GM19240 (cell line): ENCODE measurements at regions not wholly inside any gene's neighbourhood (a gene's known extent, or its start where the extent isn't known, plus 50 kb on each side); places are given as distances from the start of the nearest gene placed in this dataset.
"Not testable (repeated sequence)": the region's sequence is repeated elsewhere in the genome, so short reads cannot be mapped to it uniquely, and the experiment has no call there.

Experiments used
- DNase-seq: peaks from one replicate; pipeline ENCODE4 v3.0.0; 2011; ENCODE audit warnings: low spot score; ENCODE audit not compliant: insufficient read length

DNA sequence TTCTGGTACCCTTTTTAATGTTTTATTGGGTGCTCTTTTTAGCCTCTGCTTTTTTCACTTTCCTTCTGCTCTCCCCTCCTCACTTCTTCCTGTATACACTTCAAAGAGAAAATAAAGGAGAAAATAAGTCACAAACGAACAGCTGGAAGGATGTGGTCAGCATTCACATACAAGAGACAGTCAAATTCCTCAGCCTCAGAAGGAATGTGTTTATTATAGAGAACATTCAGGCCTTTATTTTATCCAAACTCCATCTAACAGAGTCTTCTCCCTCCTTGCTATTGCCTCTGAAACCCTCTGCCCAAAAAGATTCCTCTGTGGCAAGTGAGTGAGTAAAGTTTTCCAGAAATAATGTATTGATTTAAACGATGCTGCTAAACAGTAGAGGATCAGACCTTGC, 490.4 kb downstream of the FRK start:
- no peak for DNase-seq

GRCh38 chr6:115554060-115554459, 506.6 kb downstream of the FRK start:
- DNase-seq: no peak

GRCh38 chr6:115551527-115551926, 509.2 kb downstream of the FRK start:
- no peak for DNase-seq

DNA sequence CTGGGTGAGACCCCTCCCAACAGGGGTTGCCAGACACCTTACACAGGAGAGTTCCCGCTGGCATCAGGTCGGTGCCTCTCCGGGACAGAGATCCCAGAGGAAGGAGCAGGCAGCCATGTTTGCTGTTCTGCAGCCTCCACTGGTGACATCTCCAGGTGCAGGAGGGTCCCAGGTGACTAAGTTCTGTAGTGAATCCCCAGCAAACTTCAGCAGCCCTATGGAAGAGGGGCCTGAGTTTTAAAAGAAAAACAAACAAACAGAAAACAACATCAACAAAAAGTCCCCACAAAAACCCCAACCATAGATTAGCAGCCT, 515.1 kb downstream of the FRK start:
- DNase-seq: no peak

DNA sequence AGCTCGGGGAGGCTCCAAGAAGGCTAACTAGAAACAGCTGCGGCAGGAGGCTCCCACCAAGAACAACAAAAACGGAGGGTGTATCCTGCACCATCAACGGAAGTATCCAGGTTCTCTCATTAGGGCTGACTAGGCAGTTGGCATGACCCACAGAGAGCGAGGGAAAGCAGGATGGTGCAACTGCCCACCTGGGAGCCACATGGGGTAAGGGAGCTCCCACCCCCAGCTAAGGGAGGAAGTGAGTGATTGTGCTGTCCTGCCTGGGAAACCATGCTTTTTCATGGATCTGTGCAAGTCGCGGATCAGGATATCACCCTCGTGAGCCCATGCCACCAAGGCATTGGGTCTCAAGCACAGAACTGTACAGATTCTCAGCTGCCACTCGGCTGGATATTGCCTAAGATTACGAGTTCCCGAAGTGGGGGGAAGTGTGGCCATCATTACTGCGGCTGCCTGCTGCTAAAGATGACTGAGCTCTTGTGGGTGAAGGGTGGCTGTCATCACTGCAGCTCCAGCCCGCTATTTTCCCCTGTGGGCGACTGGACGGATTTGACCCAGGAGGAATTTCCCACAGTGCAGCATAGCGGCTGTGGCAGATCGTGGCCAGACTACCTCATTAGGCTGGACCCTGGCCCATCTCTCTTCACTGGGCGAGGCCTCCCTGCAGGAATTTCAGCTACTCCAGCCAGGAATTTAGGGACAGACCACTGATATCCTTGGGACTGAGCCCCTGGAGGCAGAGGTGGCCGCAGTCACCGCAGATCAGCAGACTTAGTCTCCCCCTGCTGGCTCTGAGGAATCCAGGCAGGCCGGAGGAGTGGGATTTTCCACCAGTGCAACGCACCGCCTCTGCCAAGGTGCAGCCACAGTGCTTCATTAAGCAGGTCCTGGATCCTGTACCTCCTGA, 515.7 kb downstream of the FRK start:
- DNase-seq: no peak

DNA sequence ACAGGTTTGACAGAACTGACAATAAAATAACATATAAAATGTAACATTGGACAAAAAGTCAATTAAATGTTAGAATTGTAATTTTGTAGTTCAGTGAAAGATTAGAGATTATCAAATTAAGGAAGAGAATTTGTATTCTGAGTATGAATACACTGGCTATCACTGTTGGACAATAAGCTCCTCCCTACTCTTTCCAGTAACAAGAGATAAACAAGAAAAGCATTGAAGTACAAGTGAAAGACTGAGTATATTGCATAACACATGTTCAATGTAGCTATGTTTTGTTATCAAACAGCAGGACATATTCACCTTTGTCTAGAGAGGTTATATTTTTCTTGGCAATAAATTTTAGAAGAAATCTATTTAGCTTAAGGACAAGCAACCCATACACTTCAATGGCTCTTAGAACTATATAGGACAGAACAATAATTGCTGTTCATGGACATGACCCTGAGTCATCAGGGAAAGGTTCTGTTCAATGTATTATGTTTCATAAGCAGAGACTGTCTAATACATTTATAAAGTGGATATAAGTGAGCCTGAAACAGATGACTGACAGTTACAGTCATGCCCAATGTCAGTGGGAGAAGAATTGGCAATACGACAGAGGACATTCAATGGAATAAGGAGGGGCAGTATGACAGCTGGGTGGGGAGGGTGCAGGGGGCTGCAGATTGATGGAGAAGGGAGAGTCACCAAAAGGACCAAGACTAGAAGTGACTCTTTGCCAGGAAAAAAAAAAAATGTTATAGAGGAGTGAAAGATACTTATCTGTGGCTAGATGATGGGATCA, 520.4 kb downstream of the FRK start:
- no peak for DNase-seq

GRCh38 chr6:115539531-115539930, 521.2 kb downstream of the FRK start:
- no peak for DNase-seq

GRCh38 chr6:115524821-115525220, 535.9 kb downstream of the FRK start:
- DNase-seq: no peak

GRCh38 chr6:115521747-115522146, 538.9 kb downstream of the FRK start:
- DNase-seq: not testable (repeated sequence)

- no peak for DNase-seq
These were observed 546.0 kb downstream of the FRK start for GRCh38 chr6:115514656-115515055.

- no peak for DNase-seq
These were observed 547.8 kb downstream of the FRK start for GRCh38 chr6:115512923-115513322.

- DNase-seq: no peak
These were observed 548.9 kb downstream of the FRK start for GRCh38 chr6:115511771-115512170.

DNA sequence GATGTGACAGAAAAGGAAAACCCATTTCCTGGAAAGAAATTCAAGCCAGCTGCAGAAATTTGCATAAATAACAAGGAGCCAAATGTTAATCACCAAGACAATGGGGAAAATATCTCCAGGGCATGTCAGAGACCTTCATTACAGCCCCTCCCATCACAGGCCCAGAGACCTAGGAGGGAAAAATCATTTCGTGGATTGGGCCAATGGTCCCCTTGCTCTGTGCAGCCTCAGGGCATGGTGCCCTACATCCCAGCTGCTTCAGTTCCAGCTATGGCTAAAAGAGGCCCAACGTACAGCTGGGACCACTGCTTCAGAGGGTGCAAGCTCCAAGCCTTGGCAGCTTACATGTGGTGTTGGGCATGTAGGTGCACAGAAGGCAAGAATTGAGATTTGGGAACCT, 558.3 kb downstream of the FRK start:
- not testable (repeated sequence) for DNase-seq

GRCh38 chr6:115495184-115495583, 565.5 kb downstream of the FRK start:
- no peak for DNase-seq

DNA sequence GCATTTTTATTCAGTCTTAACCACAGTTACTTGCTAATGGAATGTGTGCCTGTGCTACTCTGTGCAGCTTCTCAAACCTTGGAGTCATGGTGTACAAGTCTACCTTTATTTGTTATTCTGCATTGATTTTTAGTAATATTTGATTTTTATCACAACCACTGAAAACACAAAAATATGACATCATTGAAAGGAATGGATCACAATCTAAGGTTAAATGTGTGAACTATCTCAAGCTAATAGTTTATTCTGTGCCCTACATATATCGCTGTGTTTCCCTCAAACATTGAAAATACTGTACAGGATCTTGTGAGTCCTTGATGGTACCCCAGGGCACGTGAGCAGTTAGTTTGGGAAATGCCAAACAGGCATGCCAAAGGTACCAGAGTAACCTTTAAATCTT, 573.4 kb downstream of the FRK start:
- no peak for DNase-seq

- DNase-seq: no peak
These were observed 575.3 kb downstream of the FRK start for GRCh38 chr6:115485400-115485799.

DNA sequence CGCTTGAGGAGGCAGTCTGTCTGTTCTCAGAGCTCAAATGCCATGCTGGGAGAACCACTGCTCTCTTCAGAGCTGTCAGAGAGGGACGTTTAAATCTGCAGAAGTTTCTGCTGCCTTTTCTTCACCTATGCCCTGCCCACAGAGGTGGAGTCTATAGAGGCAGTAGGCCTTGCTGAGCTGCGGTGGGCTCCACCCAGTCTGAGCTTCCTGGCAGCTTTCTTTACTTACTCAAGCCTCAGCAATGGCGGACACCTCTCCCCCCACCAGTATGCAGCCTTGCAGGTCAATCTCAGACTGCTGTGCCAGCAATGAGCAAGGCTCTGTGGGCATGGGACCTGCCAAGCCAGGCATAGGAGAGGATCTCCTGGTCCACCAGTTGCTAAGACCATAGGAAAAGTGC, 580.1 kb downstream of the FRK start:
- not testable (repeated sequence) for DNase-seq

GRCh38 chr6:115474443-115475041, 586.1 kb downstream of the FRK start:
- no peak for DNase-seq

DNA sequence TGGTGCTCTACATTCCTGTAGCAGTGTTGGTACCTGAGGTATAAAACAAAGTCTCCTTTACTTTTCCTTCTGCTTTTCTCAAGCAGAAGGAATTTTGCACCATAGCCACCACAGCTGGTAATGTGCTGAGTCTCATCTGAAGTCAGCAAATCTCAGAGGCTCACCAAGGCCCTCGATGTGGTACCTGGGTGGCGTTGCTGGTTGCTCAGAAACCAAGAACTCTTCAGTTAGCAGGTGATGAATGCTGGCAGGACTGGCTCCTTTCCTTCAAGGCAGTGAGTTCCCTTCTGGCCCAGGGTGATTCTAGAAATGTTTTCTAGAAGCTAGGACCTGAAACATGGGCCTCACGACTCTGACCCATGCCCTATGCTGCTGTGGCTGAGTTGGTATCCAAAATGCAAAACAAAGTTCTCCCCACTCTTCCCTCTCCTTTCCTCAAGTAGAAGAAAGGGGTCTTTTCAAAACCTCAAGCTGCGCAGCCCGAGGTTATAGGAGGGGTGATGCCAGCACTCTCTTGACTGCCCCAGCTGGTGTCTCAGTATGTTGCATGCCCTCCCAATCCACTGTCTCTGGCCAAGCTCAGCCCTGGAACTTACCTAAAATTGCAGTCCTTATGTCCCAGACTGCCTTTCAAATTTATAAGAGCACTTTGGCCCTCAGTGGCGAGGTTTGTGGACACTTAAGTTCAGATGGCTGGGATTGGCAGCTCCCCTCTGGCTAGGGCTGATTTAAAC, 592.3 kb downstream of the FRK start:
- no peak for DNase-seq

- DNase-seq: no peak
These were observed 593.0 kb downstream of the FRK start for GRCh38 chr6:115467726-115468125.

DNA sequence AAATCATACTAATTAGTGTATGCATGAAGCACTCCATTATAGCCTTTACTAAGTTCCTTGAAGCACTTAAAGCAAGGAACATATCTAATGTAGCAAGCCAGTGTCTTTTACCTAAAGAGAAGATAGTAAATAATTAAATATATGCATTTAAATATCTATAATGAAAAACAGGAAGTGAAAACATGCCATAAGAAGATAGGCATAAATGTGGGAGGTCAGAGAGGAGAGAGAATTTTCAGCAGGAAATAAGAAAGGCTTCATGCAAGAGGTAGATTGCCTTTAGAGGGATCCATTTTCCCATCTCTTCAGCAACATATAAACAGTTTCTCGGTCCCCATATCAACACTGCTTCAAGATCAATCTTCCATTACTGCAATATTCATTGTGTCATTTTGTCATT, 599.8 kb downstream of the FRK start:
- no peak for DNase-seq

DNA sequence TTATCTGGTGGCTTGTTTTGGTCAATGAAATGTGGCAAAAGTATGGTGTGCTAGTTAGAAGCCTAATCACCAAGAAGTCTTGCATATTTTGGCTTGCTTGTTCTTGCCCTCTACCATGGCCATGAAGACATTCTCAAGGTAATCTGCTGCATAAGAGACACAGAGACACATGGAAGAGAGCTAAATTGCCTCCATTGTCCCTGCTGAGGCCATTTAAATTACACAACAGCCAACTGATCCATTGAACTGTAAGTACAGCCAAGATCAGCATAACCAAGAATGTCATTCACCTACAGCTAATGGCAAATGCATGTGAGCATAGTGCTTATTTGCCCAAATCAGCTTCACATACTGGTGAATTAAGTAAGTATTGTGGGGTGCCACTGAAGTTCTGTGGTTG, 603.8 kb downstream of the FRK start:
- no peak for DNase-seq
